ENCODE measurements at regions not wholly inside any gene's neighbourhood (a gene's known extent, or its start where the extent isn't known, plus 50 kb on each side); places are given as distances from the start of the nearest gene placed in this dataset.
"Not testable (repeated sequence)": the region's sequence is repeated elsewhere in the genome, so short reads cannot be mapped to it uniquely, and the experiment has no call there.

DNA sequence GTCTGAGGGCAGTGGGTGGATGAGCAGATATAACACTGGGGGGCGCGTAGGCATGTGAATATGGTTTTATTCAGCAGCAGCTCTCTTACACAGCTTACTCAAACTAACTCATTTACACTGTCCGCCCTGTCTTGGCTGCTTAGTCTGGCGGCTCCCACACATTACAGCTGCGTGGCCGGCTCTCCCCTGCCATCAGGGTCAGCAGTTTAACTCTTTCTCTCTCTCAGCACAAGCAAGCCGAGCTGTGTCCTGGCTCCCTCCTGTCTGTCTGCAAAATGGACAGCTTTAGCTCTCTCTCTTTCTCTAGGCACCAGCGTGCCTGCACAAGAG, 1310.1 kb upstream of the RAG2 start:
- DNase-seq (ENCODE audit: low read depth in 2 of 2), result no peak

DNA sequence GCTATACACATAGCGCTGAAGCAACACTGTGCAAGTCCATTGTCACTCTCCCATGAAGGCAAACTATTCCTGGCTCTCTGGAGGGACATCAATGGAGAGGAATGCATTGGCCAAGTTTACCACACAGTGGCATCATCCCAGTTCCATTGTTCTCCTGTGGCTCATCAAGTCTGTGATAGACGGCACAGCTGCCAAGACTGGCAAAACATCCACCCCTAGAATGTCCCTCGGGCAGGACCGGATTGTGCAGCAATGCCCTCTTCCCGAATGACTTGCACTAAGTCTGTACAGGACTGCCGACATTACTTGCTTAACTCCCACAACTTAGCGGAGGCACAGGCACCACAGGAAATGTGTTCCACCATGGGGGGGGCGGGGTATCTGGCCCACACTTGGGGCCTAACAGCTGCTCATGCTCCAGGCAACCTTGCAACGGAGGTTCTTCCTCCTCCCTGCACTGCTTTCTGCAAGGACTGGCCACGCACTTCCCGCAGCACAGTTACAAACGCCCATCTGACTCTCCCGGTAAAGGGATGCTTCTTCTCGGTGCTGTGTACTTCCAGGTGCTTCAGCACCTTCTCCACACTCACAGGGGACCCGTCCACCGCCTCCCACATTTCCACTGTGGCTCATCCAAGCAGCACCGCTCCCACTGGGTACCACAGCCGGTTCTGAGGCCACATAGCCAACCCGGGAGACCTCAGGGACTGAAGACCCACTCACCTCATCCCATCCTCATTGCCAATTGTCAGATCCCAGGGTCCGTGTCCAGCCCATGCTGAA, 1309.6 kb upstream of the RAG2 start:
- DNase-seq (ENCODE audit: low read depth in 2 of 2), result no peak

DNA sequence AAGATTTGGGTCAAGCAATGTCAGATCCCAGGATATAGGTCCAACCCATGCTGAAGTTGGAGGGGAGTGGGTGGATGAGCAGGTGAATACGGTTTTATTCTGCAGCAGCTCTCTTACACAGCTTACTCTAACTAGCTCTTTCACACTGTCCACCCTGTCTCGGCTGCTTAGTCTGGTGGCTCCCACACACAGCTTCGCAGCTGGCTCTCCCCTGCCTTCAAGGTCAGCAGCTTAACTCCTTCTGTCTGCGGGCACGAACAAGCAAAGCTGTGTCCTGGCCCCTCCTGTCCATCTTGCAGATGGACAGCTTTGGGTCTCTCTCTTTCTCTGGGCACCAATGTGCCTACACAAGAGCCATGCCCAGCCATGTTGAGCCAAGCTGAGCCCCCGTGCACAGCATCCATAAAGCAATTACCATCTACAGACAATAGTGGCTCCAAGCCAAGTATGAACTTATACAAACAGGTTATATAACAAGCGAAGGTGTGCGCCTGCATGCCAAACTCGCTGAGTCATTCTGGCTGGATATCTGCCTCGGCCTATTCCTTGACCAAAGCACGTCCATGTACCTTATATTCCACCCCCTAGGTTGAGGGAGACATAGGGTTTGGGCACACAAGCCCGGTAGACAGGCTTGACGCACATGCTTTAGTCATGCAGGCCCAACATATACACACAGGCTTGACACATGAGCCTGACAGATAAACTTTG, 1307.8 kb upstream of the RAG2 start:
- no peak for DNase-seq (ENCODE audit: low read depth in 2 of 2)

DNA sequence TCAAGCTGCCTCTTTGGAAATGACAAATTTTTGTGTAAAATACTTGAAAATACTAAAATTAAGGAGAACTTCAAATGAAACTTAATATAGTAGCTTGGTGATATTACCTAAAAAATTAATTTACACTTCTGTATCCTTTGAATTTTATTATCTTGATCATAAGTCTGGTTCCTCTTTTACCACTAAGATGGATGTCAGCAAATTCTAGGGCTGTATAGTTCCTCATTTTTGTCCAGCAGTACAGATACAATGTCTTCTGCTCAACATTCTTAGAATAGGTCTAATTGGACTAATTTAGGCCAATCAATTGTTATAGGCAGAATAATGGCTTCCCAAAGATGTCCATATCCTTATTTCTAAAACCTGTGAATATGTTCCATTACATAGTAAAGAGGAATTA, 1298.0 kb upstream of the RAG2 start:
- DNase-seq (ENCODE audit: low read depth in 2 of 2), result no peak

DNA sequence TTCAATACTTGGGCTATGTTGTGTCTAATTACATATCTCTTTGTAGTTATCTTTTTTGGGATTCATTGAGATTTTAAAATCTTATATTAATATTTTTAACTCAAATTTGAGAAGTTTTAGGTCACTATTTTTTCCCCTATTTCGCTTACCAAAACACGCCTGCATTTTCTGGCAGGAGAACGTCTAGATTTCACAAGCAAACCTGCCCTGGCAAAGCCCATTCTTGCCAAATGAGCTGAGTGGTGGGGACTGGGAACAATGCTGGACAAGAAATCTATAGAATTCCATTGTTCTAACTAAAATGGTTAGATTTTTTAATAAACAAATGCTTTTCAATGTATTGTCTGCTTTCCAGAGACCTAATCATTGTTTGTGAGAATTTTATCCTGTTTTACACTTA, 1283.7 kb upstream of the RAG2 start:
- no peak for DNase-seq (ENCODE audit: low read depth in 2 of 2)

- DNase-seq (ENCODE audit: low read depth in 2 of 2), result no peak
Measured at GRCh38 chr11:37861671-37862070, 1263.6 kb upstream of the RAG2 start.

- not testable (repeated sequence) for DNase-seq (ENCODE audit: low read depth in 2 of 2)
Measured at GRCh38 chr11:37858806-37859537, 1260.9 kb upstream of the RAG2 start.

GRCh38 chr11:37858398-37858797, 1260.4 kb upstream of the RAG2 start:
- no peak for DNase-seq (ENCODE audit: low read depth in 2 of 2)

- no peak for DNase-seq (ENCODE audit: low read depth in 2 of 2)
Measured at GRCh38 chr11:37857726-37858125, 1259.7 kb upstream of the RAG2 start.

DNA sequence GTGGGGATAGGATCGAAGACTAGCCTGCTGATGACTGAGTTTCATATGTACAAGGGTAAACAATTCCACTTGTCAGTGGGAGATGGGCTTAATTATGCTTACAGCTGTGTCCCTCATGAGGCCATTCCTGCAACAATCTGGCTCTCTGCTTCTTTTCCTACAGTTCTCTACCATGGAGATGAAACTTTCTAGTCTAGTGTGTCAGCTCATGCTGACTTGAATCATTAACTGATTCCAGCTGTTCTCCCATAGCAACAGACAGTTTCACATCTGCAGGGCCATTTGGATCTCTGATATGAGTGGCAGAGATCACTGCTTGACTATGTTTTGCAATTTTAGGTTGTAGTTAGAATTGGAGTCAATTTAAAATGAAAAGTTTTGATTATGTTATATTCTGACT, 1251.7 kb upstream of the RAG2 start:
- no peak for DNase-seq (ENCODE audit: low read depth in 2 of 2)

- DNase-seq (ENCODE audit: low read depth in 2 of 2), result no peak
Measured at GRCh38 chr11:37843603-37844002, 1245.6 kb upstream of the RAG2 start.

GRCh38 chr11:37841016-37841415, 1243.0 kb upstream of the RAG2 start:
- no peak for DNase-seq (ENCODE audit: low read depth in 2 of 2)

- DNase-seq (ENCODE audit: low read depth in 2 of 2), result not testable (repeated sequence)
Measured at GRCh38 chr11:37840345-37840744, 1242.3 kb upstream of the RAG2 start.

GRCh38 chr11:37830529-37830928, 1232.5 kb upstream of the RAG2 start:
- DNase-seq (ENCODE audit: low read depth in 2 of 2), result no peak

DNA sequence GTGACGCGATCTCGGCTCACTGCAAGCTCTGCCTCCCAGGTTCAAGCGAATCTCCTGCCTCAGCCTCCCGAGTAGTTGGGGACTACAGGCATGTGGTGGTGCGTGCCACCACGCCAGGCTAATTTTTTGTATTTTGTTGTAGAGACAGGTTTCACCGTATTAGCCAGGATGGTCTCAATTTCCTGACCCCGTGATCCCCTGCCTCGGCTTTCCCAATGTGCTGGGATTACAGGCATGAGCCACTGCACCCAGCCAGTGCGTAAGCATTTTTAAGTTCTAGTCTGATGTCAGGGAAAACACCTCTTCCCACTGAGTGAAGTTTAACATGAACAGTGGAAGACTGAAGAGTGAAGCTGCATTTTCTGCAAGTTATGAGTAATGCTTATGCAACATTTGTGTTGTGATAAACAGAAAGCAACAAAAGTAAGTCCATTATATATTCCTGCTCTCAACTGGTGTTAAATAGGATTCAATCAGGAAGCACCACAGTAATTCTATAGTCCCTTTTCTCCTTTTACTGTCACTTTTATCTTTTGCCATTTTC, 1219.8 kb upstream of the RAG2 start:
- no peak for DNase-seq (ENCODE audit: low read depth in 2 of 2)

DNA sequence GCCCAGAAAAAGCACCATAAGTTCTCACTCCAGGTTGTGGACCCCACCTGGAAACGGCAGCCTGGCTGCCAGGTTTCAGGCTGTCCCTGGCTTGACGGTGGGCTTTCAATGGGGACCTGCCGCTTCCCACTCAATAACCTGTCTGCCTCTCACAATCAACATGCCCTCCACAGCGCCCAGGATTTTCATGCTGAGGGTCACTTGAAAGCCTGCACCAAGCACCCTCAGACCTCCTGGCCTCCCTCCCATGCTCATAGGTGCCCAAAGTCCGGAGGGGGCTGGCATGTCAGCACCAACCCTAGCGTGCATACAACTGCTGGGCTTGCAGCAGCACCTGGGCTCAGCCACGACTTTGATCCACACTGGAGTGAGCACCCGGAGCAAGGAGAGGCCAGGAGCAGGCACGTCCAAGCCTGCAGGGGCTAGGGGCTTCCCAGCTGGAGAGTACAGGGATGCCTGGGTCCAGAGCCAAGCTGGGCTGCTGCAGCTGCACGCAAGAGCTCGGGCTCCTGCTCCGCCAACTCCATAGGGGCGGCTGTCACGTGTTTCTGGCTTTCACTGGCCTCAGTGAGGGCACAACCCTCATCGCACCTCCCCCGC, 1214.3 kb upstream of the RAG2 start:
- no peak for DNase-seq (ENCODE audit: low read depth in 2 of 2)

DNA sequence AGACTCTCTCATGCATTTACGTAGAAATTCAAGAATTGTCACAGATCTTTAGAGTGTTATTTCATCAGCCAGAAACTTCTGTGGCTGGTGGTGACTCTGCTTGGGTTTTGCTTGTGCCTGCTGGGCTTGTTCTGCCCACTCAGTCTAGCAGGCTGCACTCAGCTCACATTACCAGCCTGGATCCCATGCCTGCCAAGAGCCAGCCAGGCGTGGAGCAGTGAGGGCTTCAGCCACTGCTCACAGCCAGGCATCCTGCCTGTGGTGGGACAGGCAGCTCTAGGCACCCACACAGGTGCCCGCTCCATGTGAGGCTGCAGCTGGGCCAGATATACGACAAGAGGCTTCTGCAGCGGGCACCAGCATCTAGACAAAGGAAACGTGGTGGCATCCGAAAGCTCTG, 1213.3 kb upstream of the RAG2 start:
- no peak for DNase-seq (ENCODE audit: low read depth in 2 of 2)

DNA sequence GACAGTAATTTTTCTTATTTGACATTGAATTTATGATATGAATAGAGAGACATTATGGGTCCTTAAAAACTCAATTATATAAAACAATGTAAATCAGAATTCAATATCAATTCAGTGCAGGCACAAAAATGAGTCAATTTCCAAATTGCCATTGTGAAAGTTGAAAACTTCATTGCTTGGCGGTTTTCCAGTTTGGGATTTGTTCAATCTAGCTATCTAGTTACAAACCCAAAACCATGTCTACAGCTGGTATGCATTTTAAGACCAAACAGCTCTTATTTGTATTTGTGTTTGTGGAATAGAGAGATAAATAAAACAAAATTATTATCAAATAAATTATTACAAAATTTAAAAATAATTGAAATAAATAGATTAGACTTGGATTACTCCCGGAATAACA, 1206.6 kb upstream of the RAG2 start:
- DNase-seq (ENCODE audit: low read depth in 2 of 2), result no peak

- DNase-seq (ENCODE audit: low read depth in 2 of 2), result no peak
Measured at GRCh38 chr11:37788141-37788877, 1190.3 kb upstream of the RAG2 start.

GRCh38 chr11:37786214-37786755, 1188.2 kb upstream of the RAG2 start:
- no peak for DNase-seq (ENCODE audit: low read depth in 2 of 2)

DNA sequence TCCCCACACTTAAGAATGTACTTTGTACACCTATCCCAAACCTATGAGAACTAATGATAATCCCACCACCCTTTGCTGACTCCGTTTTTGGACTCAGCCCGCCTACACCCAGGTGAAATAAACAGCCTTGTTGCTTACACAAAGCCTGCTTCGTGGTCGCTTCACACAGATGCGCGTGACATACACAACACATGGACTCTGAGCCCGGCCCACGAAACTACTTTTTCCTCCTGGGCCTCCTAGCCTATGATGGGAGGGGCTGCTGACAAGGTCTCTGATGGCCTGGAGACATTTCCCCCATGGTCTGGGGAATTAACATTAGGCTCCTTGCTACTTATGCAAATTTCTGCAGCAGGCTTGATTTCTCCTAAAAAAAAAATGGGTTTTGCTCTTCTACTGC, 1176.4 kb upstream of the RAG2 start:
- DNase-seq (ENCODE audit: low read depth in 2 of 2), result no peak
